ENCODE measurements at regions not wholly inside any gene's neighbourhood (a gene's known extent, or its start where the extent isn't known, plus 50 kb on each side); places are given as distances from the start of the nearest gene placed in this dataset.
"Not testable (repeated sequence)": the region's sequence is repeated elsewhere in the genome, so short reads cannot be mapped to it uniquely, and the experiment has no call there.

DNA sequence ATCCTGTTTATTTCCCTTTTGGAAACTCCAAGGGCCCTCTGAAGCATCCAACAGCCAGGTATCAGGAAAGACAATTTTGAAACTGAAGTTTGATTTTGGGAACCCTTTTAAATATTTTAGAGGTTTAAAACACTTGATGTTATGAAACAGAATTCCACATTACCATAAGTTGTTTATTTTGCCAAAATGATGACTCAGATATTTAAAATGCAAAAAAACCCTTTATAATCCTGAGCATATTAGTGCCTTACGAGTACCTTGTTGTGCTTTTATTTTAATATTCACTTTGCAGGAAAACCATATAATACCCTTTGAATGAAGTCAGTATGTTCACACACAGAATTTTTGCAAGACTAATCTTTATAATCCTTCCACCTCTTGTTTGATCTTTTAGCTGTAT is 765.1 kb upstream of the CA10 start:
- no peak for DNase-seq

DNA sequence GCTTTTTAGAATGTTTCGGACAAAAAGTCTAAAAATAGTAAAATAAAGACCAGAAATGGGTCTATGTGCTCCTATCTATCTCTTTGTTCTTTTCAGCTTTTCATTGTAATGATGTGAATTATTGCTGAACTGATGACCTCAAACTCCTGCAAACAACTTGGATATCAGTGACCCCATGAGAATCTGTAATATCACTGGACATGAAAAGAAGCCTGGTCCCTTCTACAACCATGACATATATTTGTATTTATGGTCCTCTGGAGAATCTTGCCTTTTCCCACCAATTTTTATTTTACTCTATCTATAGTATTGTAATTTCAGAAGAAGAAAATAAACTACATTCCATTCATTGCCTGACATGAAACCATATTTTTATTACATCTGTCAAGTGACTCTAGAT is 740.7 kb upstream of the CA10 start:
- no peak for DNase-seq

GRCh38 chr17:52895272-52895671 is 736.8 kb upstream of the CA10 start:
- no peak for DNase-seq

- DNase-seq, result no peak
Observed at GRCh38 chr17:52892334-52892733, 733.8 kb upstream of the CA10 start.

- no peak for DNase-seq
Observed at GRCh38 chr17:52885882-52886281, 727.4 kb upstream of the CA10 start.

GRCh38 chr17:52883907-52884491 is 725.5 kb upstream of the CA10 start:
- DNase-seq, result not testable (repeated sequence)

GRCh38 chr17:52846767-52847166 is 688.3 kb upstream of the CA10 start:
- not testable (repeated sequence) for DNase-seq

DNA sequence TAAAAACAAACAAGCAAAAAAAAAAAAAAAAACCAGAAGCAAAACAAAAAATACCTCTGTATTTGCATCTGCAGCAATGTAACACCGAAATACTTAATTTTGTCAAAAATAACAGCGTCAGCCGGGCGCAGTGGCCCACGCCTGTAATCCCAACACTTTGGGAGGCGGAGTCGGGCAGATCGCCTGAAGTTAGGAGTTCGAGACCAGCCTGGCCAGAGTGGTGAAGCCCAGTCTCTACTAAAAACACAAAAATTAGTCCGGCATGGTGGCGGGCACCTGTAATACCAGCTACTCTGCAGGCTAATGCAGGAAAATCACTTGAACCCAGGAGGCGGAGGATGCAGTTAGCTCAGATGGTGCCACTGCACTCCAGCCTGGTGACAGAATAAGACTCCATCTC is 683.5 kb upstream of the CA10 start:
- no peak for DNase-seq

DNA sequence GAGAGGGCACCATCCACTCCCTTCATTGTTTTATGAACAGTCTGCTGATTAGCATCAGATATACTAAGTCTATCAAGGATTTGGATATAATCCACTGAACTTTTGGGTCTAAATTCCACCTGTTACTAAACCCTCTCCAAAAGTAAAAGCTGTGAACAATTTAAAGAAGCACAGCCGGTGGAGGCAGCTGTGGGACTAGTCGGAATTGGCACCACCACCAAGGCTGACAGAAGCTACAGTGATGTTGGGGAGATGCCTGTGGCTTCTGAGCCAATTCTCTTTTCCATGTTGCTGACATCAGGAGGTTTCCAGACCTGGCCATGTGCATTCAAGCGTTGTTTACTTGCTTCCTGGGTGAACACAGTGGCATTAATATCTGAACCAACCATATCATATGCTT is 679.0 kb upstream of the CA10 start:
- peak in 1 of 56 donors; percentile 1 for DNase-seq

DNA sequence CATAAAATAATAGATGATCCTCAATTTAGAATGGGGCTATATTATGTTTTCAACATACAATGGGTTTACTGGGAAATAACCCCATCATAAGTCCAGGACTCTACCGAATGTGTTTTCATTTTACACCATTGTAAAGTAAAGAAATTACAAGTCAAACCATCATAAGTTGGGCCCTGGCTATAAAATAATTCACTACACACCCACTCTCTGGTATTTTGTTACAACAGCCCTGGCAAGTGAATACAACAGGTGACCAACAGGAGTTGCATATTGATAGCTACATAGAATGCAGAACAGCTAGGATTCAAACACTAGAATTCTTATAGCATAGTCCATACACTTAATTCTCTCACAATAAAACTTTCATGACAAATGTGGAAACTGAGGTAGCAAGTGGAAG is 673.0 kb upstream of the CA10 start:
- no peak for DNase-seq

- DNase-seq, result no peak
Observed at GRCh38 chr17:52828621-52829020, 670.1 kb upstream of the CA10 start.

DNA sequence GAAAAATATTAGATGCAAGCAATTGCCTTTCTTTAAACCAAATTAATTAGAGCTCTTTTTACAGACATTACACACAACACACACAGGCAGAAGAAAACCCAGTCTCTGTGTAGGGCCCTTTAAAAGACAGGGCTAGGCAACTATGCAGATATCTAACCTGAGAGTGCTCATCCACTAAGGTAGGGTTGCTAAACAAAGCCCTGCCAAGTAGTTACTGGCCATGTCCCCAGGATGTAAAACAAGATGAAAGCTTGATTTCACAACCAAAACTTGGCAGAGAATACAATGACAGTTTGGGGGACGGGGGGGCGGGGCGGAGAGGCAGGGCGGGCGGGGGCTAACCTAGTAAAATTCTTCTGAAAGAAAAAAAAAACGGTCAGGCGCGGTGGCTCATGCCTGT is 669.0 kb upstream of the CA10 start:
- no peak for DNase-seq

DNA sequence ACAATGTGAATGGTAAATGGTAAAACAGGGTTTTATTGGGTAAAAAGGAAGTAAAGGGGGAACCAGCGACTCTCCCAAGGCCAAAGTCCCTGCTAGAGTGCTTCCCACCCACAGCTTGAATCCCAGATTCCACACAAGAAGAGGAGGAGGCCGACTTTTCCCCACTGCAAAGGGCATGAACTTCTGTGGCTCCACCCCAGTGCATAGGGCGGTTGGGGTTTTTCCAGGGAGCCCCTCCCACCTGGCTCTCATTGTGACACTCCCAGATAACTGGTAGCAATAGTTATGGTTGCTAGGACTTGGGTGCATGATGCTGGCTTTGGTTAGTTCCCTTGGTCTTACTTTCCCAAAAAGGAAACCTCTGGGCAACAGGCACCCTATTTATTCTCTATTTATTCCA is 666.0 kb upstream of the CA10 start:
- no peak for DNase-seq

DNA sequence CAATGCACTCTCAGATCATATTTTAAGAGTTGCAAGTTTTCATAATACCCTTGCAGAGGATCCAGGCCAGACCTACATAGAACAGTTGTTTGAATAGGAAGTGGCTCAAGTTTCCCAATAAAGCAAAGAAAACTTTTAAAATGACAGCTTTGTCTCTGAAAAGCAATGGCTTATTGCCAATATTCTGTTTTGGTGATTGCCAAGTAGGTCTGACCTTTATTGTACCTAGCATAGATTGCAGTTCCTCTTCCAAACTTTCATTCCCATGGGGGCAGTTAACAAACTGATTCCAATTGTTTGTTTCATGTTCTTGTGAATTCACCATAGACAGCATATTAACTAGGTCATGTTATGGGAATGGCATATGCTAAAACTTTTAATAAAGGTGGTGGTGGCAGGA is 664.6 kb upstream of the CA10 start:
- no peak for DNase-seq

GRCh38 chr17:52790359-52790955 is 631.9 kb upstream of the CA10 start:
- DNase-seq, result no peak

- DNase-seq, result no peak
Observed at GRCh38 chr17:52789829-52790228, 631.3 kb upstream of the CA10 start.

GRCh38 chr17:52776234-52776633 is 617.7 kb upstream of the CA10 start:
- no peak for DNase-seq

- DNase-seq, result no peak
Observed at GRCh38 chr17:52762794-52763167, 604.3 kb upstream of the CA10 start.

- peak in 16 of 56 donors; percentile 0 to 26 (median 5) for DNase-seq
Observed at GRCh38 chr17:52762147-52762793, 603.8 kb upstream of the CA10 start.

DNA sequence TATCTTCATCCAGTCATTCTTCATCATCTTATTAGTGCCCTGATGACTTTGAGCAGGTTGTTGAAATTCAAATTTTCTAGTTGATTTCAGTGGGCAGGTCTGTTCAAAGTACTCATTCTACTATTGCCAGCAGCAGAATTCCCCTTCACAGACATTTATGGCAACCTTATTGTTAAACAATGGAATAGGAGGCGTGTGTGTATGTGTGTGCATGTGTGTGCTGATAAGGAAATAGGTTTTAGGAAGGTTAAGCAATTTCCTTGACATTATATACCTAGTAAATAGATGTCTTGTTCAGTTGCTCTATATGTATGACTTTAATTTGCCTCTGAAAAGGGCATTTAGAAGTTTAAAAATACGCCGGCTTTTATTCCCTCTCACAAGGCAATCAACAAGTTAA is 601.4 kb upstream of the CA10 start:
- no peak for DNase-seq

DNA sequence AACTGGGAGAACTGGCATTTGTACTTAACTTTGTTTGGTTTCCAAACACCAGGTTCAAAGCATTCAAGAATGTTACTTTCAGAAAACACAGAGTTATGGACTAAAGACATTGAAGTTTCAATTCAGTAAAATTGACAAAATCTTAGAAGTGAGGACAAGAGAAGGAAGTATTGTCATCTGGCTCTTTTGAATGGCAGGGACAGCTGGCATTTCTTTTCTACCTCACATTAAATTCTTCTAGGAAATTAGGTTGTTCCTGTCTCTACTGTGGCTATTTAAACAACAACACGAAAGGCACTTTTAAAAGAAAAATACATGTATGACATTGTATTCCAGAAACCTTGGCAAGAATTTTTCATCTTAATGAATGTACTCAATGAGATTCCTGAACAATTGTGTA is 600.0 kb upstream of the CA10 start:
- DNase-seq, result no peak

DNA sequence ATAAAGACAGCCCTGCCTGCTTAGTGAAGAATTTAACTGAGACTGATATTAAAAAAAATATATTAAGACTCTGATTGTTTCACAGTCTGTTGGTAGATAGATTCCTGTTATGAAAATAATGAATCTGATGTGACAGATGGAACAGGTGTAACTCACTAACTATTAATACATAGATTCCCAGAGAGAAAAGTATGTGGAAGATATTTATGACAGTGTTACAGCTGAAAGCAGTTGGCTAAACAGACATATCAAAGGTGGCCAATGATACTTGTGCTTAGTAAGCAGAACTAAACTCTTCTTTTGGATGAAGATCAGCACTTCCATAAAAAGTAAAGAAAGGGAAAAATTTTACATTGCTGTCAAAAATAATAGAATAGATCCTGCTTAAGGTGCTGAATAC is 598.2 kb upstream of the CA10 start:
- DNase-seq, result no peak

DNA sequence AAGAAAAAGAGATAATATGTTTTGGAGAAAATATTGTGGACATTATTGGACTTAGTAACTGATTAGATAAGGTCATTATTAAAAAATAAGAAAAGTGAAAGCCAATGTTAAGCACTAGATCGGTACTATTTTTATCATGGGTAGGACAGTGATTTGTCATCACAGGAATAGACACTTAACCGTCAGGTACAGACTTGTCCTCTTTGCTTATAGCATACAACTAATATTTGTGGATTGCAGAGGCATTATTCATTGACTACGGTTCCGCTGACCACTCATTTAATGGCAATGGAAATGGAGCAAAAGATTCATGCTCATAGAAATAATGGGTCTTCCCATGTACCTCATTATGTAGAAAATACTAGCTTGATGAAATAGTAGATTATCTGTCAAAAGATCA is 596.3 kb upstream of the CA10 start:
- DNase-seq, result no peak

Data from amygdala (tissue), 56 donors.